ENCODE measurements at regions not wholly inside any gene's neighbourhood (a gene's known extent, or its start where the extent isn't known, plus 50 kb on each side); places are given as distances from the start of the nearest gene placed in this dataset.

- no peak for TF ChIP-seq CTCF (IDR thresholded peaks at IDR 0.05; ENCODE audit: insufficient read depth, low read depth, low read length)
- TF ChIP-seq EZH2 (IDR thresholded peaks at IDR 0.05; ENCODE audit: insufficient read depth, low read length): no peak
Measured at GRCh38 chr3:72383230-72383629, 465.0 kb downstream of the SHQ1 start.

All from astrocyte (in vitro differentiated cells and primary cell).